ENCODE measurements at regions not wholly inside any gene's neighbourhood (a gene's known extent, or its start where the extent isn't known, plus 50 kb on each side); places are given as distances from the start of the nearest gene placed in this dataset.

DNA sequence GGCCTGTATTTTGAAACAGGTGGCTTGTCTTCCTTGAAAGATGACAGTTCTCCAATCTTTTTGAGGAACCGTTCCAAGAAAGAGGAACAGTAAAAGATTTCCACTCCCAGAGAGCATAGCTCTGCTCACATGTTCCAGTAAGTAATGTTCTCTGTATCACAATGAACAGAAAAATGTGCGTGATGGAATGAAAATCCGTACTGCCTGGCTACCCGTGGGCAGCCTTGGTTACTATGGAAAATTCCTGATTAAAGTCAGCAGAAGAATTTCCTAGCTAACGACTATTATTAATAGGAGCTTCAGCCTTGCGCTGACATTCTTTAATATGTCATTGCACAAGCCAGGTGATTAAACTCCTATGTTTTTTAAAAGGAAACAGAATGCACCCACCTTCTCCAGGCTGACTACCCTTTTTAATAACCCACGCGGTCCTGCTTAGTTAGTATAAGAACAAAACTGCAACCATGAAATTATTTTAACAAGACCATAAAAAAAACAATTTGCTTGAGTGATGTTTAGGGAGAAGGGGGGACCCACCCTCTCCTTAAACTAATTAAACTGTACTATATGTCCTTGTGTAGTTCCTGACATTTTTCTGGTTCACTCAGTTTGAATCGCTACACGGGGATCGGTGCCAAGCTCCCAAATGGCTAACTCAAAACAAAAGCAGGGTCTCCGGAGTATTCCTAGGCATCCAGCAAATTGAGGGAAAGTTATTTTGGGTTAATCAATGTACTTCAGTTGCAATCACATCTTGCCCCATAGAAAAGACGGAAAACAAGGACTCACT lies 54.8 kb upstream of the CPEB4 start:
- TF ChIP-seq, protein P1, sequence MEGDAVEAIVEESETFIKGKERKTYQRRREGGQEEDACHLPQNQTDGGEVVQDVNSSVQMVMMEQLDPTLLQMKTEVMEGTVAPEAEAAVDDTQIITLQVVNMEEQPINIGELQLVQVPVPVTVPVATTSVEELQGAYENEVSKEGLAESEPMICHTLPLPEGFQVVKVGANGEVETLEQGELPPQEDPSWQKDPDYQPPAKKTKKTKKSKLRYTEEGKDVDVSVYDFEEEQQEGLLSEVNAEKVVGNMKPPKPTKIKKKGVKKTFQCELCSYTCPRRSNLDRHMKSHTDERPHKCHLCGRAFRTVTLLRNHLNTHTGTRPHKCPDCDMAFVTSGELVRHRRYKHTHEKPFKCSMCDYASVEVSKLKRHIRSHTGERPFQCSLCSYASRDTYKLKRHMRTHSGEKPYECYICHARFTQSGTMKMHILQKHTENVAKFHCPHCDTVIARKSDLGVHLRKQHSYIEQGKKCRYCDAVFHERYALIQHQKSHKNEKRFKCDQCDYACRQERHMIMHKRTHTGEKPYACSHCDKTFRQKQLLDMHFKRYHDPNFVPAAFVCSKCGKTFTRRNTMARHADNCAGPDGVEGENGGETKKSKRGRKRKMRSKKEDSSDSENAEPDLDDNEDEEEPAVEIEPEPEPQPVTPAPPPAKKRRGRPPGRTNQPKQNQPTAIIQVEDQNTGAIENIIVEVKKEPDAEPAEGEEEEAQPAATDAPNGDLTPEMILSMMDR (conservative IDR thresholded peaks at IDR 0.05; ENCODE audit: low read depth, low read length), result no peak
- no peak for TF ChIP-seq CHD1 (IDR thresholded peaks at IDR 0.05; ENCODE audit: low read depth, low read length)
- TF ChIP-seq, protein P2, sequence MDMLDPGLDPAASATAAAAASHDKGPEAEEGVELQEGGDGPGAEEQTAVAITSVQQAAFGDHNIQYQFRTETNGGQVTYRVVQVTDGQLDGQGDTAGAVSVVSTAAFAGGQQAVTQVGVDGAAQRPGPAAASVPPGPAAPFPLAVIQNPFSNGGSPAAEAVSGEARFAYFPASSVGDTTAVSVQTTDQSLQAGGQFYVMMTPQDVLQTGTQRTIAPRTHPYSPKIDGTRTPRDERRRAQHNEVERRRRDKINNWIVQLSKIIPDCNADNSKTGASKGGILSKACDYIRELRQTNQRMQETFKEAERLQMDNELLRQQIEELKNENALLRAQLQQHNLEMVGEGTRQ (IDR thresholded peaks at IDR 0.05; ENCODE audit: low read depth, low read length), result no peak
- no peak for TF ChIP-seq CEBPB (IDR thresholded peaks at IDR 0.05; ENCODE audit: low read depth, low read length)
- TF ChIP-seq FOS (IDR thresholded peaks at IDR 0.05; ENCODE audit: low read depth, low read length), result no peak
